Type B pancreatic cell (in vitro differentiated cells): ENCODE measurements at regions not wholly inside any gene's neighbourhood (a gene's known extent, or its start where the extent isn't known, plus 50 kb on each side); places are given as distances from the start of the nearest gene placed in this dataset.

Source experiments
- DNase-seq: peaks from one replicate; pipeline ENCODE4 v3.0.0; 2021; ENCODE audit warnings: mixed read lengths; ENCODE audit not compliant: unreplicated experiment; ENCODE audit errors: extremely low spot score
- H3K27ac Mint-ChIP-seq: 2 replicates; pipeline ENCODE4 v1.8.0; 2021; ENCODE audit warnings: mild to moderate bottlenecking, mixed read lengths
- H3K27me3 Mint-ChIP-seq: 2 replicates; pipeline ENCODE4 v1.8.0; 2021; ENCODE audit warnings: mixed read lengths
- H3K36me3 Mint-ChIP-seq: 2 replicates; pipeline ENCODE4 v1.8.0; 2021; ENCODE audit warnings: mixed read lengths
- H3K4me1 Mint-ChIP-seq: one replicate; pipeline ENCODE4 v1.8.0; 2021; ENCODE audit warnings: mixed read lengths; ENCODE audit not compliant: unreplicated experiment
- H3K4me3 Mint-ChIP-seq: 2 replicates; pipeline ENCODE4 v1.8.0; 2021; ENCODE audit warnings: mild to moderate bottlenecking, mixed read lengths
- H3K9me3 Mint-ChIP-seq: 2 replicates; pipeline ENCODE4 v1.8.0; 2021; ENCODE audit warnings: mixed read lengths
- TF ChIP-seq, protein P1 (sequence below): fragments of 200-600 bp; sonication (generic); conservative IDR thresholded peaks from 2 replicates; pipeline ENCODE4 v1.5.0; 2021; ENCODE audit warnings: antibody characterized with exemption, mild to moderate bottlenecking

GRCh38 chr13:44032802-44033201 is 153.1 kb downstream of the LACC1 start:
- Mint-ChIP-seq H3K27ac (no peak overlapping the region), H3K27me3 (no peaks in the 10 kb centered on the region), H3K9me3 (no peaks in the 10 kb centered on the region), H3K36me3 (no peaks in the 10 kb centered on the region), H3K4me3 (no peak overlapping the region), H3K4me1 (no peaks in the 10 kb centered on the region)
- TF ChIP-seq, protein P1, sequence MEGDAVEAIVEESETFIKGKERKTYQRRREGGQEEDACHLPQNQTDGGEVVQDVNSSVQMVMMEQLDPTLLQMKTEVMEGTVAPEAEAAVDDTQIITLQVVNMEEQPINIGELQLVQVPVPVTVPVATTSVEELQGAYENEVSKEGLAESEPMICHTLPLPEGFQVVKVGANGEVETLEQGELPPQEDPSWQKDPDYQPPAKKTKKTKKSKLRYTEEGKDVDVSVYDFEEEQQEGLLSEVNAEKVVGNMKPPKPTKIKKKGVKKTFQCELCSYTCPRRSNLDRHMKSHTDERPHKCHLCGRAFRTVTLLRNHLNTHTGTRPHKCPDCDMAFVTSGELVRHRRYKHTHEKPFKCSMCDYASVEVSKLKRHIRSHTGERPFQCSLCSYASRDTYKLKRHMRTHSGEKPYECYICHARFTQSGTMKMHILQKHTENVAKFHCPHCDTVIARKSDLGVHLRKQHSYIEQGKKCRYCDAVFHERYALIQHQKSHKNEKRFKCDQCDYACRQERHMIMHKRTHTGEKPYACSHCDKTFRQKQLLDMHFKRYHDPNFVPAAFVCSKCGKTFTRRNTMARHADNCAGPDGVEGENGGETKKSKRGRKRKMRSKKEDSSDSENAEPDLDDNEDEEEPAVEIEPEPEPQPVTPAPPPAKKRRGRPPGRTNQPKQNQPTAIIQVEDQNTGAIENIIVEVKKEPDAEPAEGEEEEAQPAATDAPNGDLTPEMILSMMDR: no peak
- no peak for DNase-seq

DNA sequence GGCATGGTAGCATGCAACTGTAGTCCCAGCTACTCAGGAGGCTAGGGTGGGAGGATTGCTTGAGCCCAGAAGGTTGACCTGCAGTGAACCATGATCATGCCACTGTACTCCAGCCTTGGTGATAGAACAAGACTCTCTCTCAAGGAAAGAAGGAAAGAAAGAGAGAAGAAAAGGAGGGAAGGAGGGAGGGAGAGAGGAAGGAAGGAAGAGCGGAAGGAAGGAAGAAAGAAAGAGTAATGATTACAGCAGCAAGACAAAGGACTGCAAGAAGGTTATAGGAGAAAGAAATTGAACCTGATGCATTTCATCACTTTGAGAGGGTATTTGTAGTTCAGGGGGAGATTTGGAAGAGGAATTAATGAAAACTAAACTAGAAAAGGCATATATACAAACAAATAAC is 155.7 kb downstream of the LACC1 start:
- H3K27me3 Mint-ChIP-seq: no peaks in the 10 kb centered on the region
- TF ChIP-seq, protein P1: no peak
- no peak for DNase-seq
- no peak overlapping the region for H3K27ac Mint-ChIP-seq
- H3K36me3 Mint-ChIP-seq: no peaks in the 10 kb centered on the region
- H3K4me1 Mint-ChIP-seq: no peaks in the 10 kb centered on the region
- H3K9me3 Mint-ChIP-seq: no peaks in the 10 kb centered on the region
- no peak overlapping the region for H3K4me3 Mint-ChIP-seq

- no peaks in the 10 kb centered on the region for H3K9me3 Mint-ChIP-seq
- TF ChIP-seq, protein P1: no peak
- H3K4me1 Mint-ChIP-seq: peaks cover 14% of the 10 kb centered on the region
- H3K27ac Mint-ChIP-seq: no peak overlapping the region
- no peak for DNase-seq
- no peaks in the 10 kb centered on the region for H3K36me3 Mint-ChIP-seq
- no peaks in the 10 kb centered on the region for H3K27me3 Mint-ChIP-seq
- no peak overlapping the region for H3K4me3 Mint-ChIP-seq
These were observed 160.5 kb downstream of the LACC1 start for GRCh38 chr13:44040070-44040817.

DNA sequence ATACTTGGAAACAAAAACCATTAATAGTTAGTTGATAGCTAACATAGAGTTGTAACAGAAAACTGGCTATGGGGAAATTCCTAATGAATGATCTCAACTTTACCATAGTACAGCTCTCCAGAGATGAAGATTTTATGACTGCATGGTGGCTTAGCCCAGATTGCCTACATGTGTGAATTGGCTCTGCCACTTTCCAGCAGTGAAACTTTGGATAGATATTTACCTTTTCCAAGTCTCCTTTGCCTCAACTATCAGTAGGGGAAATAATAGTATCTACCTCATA is 161.1 kb downstream of the LACC1 start:
- no peaks in the 10 kb centered on the region for H3K27me3 Mint-ChIP-seq
- TF ChIP-seq, protein P1: no peak
- DNase-seq: no peak
- H3K27ac Mint-ChIP-seq: no peak overlapping the region
- no peaks in the 10 kb centered on the region for H3K9me3 Mint-ChIP-seq
- H3K4me3 Mint-ChIP-seq: no peak overlapping the region
- H3K4me1 Mint-ChIP-seq: peaks cover 19% of the 10 kb centered on the region
- no peaks in the 10 kb centered on the region for H3K36me3 Mint-ChIP-seq

- Mint-ChIP-seq H3K4me1 (peaks cover 25% of the 10 kb centered on the region), H3K27me3 (peaks cover 13% of the 10 kb centered on the region), H3K27ac (no peak overlapping the region), H3K9me3 (no peaks in the 10 kb centered on the region), H3K36me3 (no peaks in the 10 kb centered on the region), H3K4me3 (no peak overlapping the region)
- TF ChIP-seq, protein P1: no peak
- DNase-seq: no peak
These were observed 165.0 kb downstream of the LACC1 start for GRCh38 chr13:44044547-44045179.
